PFSK-1 (cell line): ENCODE measurements at regions not wholly inside any gene's neighbourhood (a gene's known extent, or its start where the extent isn't known, plus 50 kb on each side); places are given as distances from the start of the nearest gene placed in this dataset.

Experiments used
- FOXP2 ChIP-seq: optimal IDR thresholded peaks from 2 replicates; pipeline ENCODE3; 2011; ENCODE audit warnings: borderline replicate concordance, control low read depth, inconsistent platforms; ENCODE audit not compliant: insufficient read depth; ENCODE audit errors: extremely low read length, extremely low read depth
- POLR2AphosphoS5 ChIP-seq: IDR thresholded peaks from 2 replicates; pipeline ENCODE4 v1.6.1; 2012; ENCODE audit warnings: low read depth, mild to moderate bottlenecking, control low read depth, low read length, moderate library complexity
- SIN3A ChIP-seq: IDR thresholded peaks from 2 replicates; pipeline ENCODE4 v1.6.1; 2012; ENCODE audit warnings: mild to moderate bottlenecking, low read length, moderate library complexity, borderline replicate concordance; ENCODE audit not compliant: insufficient read depth
- TAF1 ChIP-seq: IDR thresholded peaks from 2 replicates; pipeline ENCODE4 v1.6.1; 2012; ENCODE audit warnings: low read length, control low read depth, borderline replicate concordance; ENCODE audit not compliant: insufficient read depth
- TF ChIP-seq, protein P1 (sequence below), 2 experiments: IDR thresholded peaks; 2 replicates each; pipeline versions ENCODE4 v1.6.1 to v1.8.0; 2011 to 2012; ENCODE audit warnings: low read depth in 2 of 2, low read length in 2 of 2, control low read depth in 1 of 2, inconsistent platforms in 1 of 2, mild to moderate bottlenecking in 1 of 2, moderate library complexity in 1 of 2; ENCODE audit not compliant: insufficient read depth in 1 of 2

DNA sequence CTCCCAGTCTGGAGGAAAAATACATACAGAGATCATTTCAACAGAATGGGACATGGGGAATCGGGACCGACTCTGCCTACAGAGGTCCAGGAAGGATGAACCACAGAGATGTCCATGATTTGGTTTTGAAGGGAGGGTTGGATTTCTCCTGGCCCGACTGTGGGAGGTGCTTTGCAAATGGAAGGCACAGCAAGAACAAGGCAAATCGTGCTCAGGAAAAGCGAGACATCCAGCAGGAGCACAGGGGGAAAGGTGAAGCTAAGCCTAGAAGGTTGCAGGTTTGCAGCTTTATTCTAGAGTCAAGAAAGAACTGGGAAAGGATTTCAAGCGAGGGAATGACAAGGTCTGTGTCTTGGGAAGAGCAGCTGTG is 181.9 kb downstream of the OPA1 start:
- TF ChIP-seq TAF1 (no peak), SIN3A (no peak), FOXP2 (no peak), POLR2AphosphoS5 (no peak)
- TF ChIP-seq, protein P1, sequence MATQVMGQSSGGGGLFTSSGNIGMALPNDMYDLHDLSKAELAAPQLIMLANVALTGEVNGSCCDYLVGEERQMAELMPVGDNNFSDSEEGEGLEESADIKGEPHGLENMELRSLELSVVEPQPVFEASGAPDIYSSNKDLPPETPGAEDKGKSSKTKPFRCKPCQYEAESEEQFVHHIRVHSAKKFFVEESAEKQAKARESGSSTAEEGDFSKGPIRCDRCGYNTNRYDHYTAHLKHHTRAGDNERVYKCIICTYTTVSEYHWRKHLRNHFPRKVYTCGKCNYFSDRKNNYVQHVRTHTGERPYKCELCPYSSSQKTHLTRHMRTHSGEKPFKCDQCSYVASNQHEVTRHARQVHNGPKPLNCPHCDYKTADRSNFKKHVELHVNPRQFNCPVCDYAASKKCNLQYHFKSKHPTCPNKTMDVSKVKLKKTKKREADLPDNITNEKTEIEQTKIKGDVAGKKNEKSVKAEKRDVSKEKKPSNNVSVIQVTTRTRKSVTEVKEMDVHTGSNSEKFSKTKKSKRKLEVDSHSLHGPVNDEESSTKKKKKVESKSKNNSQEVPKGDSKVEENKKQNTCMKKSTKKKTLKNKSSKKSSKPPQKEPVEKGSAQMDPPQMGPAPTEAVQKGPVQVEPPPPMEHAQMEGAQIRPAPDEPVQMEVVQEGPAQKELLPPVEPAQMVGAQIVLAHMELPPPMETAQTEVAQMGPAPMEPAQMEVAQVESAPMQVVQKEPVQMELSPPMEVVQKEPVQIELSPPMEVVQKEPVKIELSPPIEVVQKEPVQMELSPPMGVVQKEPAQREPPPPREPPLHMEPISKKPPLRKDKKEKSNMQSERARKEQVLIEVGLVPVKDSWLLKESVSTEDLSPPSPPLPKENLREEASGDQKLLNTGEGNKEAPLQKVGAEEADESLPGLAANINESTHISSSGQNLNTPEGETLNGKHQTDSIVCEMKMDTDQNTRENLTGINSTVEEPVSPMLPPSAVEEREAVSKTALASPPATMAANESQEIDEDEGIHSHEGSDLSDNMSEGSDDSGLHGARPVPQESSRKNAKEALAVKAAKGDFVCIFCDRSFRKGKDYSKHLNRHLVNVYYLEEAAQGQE (IDR thresholded peaks at IDR 0.05; ENCODE audit: insufficient read depth in 1 of 2, low read depth in 2 of 2, low read length in 2 of 2): no peak

DNA sequence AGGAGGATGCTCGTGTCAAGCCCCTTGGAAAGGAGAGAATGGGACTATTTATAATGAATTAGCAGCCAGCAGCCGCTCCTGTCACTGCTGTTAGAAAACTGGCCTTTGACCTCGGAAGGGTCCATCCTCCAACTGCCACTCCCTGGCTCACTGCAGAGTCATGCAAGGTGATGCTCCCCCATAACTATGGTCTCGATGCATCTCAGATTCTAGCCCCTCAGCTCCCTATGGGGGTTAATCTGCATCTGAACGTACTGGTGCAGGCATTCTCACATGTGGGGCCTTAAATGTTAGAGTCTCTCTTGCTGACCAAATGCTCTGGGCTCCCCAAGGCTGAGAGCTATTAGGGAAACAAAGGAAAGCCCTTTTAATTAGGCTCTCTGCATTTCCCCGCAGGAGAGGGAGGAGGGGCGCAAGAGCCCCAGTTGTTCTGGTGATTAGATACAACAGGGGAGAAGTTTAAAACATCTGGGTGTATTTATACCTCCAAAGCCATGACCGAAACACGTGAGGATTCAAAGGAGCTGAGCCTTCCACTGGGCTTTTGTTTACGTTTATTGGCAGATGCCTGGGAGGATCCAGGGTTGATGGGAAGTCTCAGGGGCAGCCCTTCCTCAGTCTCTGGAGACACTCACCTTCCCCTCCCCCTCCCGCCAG is 182.5 kb downstream of the OPA1 start:
- TF ChIP-seq FOXP2 (no peak), SIN3A (no peak)

GRCh38 chr3:193776626-193777358 is 183.8 kb downstream of the OPA1 start:
- TF ChIP-seq TAF1: no peak
- no peak for TF ChIP-seq SIN3A
- TF ChIP-seq FOXP2: no peak
- TF ChIP-seq, protein P1 (IDR thresholded peaks at IDR 0.05; ENCODE audit: insufficient read depth in 1 of 2, low read depth in 2 of 2, low read length in 2 of 2): no peak
- no peak for TF ChIP-seq POLR2AphosphoS5

- no peak for TF ChIP-seq SIN3A
- TF ChIP-seq POLR2AphosphoS5: no peak
- TF ChIP-seq, protein P1 (IDR thresholded peaks at IDR 0.05; ENCODE audit: insufficient read depth in 1 of 2, low read depth in 2 of 2, low read length in 2 of 2): no peak
- no peak for TF ChIP-seq FOXP2
- no peak for TF ChIP-seq TAF1
These were observed 184.5 kb downstream of the OPA1 start for GRCh38 chr3:193777524-193777923.

DNA sequence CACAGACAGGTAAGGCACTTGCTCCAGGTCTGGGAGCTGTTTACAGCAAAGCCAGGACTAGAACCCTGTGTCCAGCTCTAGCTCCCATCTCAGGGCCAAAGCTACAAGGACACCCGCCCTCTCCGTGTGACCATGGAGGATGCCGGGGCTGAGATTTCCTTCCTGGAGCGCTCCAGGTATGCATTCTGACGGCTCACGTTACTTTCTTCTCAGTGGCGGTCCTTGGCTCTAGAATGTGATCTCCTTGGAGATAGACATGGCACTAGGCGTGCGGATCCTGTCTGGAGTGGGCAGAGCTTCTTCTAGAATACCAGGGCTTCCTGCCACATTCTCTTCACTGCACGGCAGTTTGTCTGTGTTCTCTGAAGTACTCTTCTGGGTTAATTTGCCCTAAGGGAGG is 185.7 kb downstream of the OPA1 start:
- TF ChIP-seq, protein P1 (IDR thresholded peaks at IDR 0.05; ENCODE audit: insufficient read depth in 1 of 2, low read depth in 2 of 2, low read length in 2 of 2): no peak
- TF ChIP-seq POLR2AphosphoS5 (no peak), TAF1 (no peak), SIN3A (no peak), FOXP2 (no peak)
